ENCODE measurements at regions not wholly inside any gene's neighbourhood (a gene's known extent, or its start where the extent isn't known, plus 50 kb on each side); places are given as distances from the start of the nearest gene placed in this dataset.

- Histone ChIP-seq H3K4me2 (ENCODE audit: low read depth, low read length) (no peak overlapping the region), H3K9me3 (ENCODE audit: low read length) (no peaks in the 10 kb centered on the region; the same call in 1 of the 2 replicates), H3K4me1 (ENCODE audit: insufficient read depth, low read length) (no peaks in the 10 kb centered on the region), H3K9ac (ENCODE audit: insufficient read depth, low read depth, low read length) (no peak overlapping the region), H3K79me2 (ENCODE audit: insufficient read depth, low read length) (no peaks in the 10 kb centered on the region), H3K27me3 (ENCODE audit: control insufficient read depth in 1 of 2, insufficient read depth in 2 of 2, low read length in 2 of 2) (no peaks in the 10 kb centered on the region), H3K27ac (ENCODE audit: extremely low read length, insufficient read depth, low read length) (no peak overlapping the region), H3K36me3 (replicated peaks in 1 of 2; ENCODE audit: control insufficient read depth in 1 of 2, insufficient read depth in 2 of 2, low read length in 2 of 2) (no peaks in the 10 kb centered on the region), H2AFZ (ENCODE audit: low read length) (no peak overlapping the region), H3K4me3 (replicated peaks in 1 of 3; ENCODE audit: insufficient read depth in 1 of 3, low read depth in 2 of 3, low read length in 3 of 3) (no peak overlapping the region), H4K20me1 (ENCODE audit: insufficient read depth, low read length) (no peaks in the 10 kb centered on the region)
- POLR2A ChIA-PET = no interaction called here
- BruUV-seq (replicated peaks) = no TSS peak
- FAIRE-seq (no peak), ATAC-seq (no peak), DNase-seq (ENCODE audit: low spot score) (no peak)
- TF ChIP-seq ZNF343 (CRISPR knock-in tag; IDR thresholded peaks at IDR 0.05) = no peak
- TF ChIP-seq ZNF530 (CRISPR knock-in tag; IDR thresholded peaks at IDR 0.05; ENCODE audit: low read depth) = no peak
- no peak for TF ChIP-seq ZSCAN25 (CRISPR knock-in tag; IDR thresholded peaks at IDR 0.05)
- TF ChIP-seq RORA (CRISPR knock-in tag; IDR thresholded peaks at IDR 0.05) = no peak
- TF ChIP-seq, protein P1, sequence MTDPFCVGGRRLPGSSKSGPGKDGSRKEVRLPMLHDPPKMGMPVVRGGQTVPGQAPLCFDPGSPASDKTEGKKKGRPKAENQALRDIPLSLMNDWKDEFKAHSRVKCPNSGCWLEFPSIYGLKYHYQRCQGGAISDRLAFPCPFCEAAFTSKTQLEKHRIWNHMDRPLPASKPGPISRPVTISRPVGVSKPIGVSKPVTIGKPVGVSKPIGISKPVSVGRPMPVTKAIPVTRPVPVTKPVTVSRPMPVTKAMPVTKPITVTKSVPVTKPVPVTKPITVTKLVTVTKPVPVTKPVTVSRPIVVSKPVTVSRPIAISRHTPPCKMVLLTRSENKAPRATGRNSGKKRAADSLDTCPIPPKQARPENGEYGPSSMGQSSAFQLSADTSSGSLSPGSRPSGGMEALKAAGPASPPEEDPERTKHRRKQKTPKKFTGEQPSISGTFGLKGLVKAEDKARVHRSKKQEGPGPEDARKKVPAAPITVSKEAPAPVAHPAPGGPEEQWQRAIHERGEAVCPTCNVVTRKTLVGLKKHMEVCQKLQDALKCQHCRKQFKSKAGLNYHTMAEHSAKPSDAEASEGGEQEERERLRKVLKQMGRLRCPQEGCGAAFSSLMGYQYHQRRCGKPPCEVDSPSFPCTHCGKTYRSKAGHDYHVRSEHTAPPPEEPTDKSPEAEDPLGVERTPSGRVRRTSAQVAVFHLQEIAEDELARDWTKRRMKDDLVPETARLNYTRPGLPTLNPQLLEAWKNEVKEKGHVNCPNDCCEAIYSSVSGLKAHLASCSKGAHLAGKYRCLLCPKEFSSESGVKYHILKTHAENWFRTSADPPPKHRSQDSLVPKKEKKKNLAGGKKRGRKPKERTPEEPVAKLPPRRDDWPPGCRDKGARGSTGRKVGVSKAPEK (CRISPR knock-in tag; IDR thresholded peaks at IDR 0.05; ENCODE audit: borderline replicate concordance) = no peak
- no peak for TF ChIP-seq ZFP36 (IDR thresholded peaks at IDR 0.05; ENCODE audit: borderline replicate concordance, low read depth, low read length, partially characterized antibody)
- TF ChIP-seq ARNT2 (CRISPR knock-in tag; IDR thresholded peaks at IDR 0.05; ENCODE audit: low read depth) = no peak
- TF ChIP-seq, protein P2, sequence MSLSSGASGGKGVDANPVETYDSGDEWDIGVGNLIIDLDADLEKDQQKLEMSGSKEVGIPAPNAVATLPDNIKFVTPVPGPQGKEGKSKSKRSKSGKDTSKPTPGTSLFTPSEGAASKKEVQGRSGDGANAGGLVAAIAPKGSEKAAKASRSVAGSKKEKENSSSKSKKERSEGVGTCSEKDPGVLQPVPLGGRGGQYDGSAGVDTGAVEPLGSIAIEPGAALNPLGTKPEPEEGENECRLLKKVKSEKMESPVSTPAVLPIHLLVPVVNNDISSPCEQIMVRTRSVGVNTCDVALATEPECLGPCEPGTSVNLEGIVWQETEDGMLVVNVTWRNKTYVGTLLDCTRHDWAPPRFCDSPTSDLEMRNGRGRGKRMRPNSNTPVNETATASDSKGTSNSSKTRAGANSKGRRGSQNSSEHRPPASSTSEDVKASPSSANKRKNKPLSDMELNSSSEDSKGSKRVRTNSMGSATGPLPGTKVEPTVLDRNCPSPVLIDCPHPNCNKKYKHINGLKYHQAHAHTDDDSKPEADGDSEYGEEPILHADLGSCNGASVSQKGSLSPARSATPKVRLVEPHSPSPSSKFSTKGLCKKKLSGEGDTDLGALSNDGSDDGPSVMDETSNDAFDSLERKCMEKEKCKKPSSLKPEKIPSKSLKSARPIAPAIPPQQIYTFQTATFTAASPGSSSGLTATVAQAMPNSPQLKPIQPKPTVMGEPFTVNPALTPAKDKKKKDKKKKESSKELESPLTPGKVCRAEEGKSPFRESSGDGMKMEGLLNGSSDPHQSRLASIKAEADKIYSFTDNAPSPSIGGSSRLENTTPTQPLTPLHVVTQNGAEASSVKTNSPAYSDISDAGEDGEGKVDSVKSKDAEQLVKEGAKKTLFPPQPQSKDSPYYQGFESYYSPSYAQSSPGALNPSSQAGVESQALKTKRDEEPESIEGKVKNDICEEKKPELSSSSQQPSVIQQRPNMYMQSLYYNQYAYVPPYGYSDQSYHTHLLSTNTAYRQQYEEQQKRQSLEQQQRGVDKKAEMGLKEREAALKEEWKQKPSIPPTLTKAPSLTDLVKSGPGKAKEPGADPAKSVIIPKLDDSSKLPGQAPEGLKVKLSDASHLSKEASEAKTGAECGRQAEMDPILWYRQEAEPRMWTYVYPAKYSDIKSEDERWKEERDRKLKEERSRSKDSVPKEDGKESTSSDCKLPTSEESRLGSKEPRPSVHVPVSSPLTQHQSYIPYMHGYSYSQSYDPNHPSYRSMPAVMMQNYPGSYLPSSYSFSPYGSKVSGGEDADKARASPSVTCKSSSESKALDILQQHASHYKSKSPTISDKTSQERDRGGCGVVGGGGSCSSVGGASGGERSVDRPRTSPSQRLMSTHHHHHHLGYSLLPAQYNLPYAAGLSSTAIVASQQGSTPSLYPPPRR (CRISPR knock-in tag; IDR thresholded peaks at IDR 0.05; ENCODE audit: borderline replicate concordance) = no peak
- TF ChIP-seq RFXANK (CRISPR knock-in tag; IDR thresholded peaks at IDR 0.05) = no peak
- no peak for TF ChIP-seq MYNN (CRISPR knock-in tag; IDR thresholded peaks at IDR 0.05; ENCODE audit: low read depth)
- no peak for TF ChIP-seq AGO2 (optimal IDR thresholded peaks at IDR 0.05; ENCODE audit: low read depth, low read length)
- in situ Hi-C loops (cut with HindIII; ENCODE audit: extremely low pct_ligation_motif_present, low pct_unique_long_range_greater_than_20kb) = no loop called here
- intact Hi-C loops (cut with micrococcal nuclease; ENCODE audit: unreplicated experiment) = no loop called here
- 53% methylated on average over 3 of the region's 4 CpGs for WGBS (ENCODE audit: low lambda C conversion rate)
- CTCF ChIA-PET (ENCODE audit: low intra/inter-chr PET ratio, low total read pairs) = no interaction called here
These were observed 183.7 kb upstream of the BCOR start for GRCh38 chrX:40281336-40282005.

All from HepG2 (cell line).